ENCODE measurements at regions not wholly inside any gene's neighbourhood (a gene's known extent, or its start where the extent isn't known, plus 50 kb on each side); places are given as distances from the start of the nearest gene placed in this dataset.
A peak's percentile ranks its signal among the peaks of the same experiment; 100 is the strongest.

DNA sequence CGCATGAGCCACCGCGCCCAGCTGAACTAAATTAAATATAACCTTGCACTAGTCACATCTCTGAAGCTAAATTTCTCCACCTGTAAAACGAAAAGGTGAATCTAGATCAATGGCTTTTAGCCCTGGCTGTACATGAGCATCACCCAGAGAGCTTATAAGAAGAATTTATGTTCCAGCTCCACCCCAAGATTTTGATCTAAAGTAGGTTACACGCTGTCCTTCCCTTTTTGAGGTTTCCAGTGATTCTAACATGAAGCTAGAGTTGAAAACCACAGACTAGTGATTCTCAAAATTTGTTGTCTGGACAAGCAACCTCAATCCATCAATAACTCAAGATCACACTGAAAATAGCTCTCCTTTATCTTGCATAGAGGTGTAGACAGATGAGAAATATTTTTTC is 208.8 kb upstream of the CRIM1 start:
- DNase-seq (no peak), ATAC-seq (ENCODE audit: poor library complexity) (no peak)
- H3K36me3 Mint-ChIP-seq (ENCODE audit: low read depth) = no peaks in the 10 kb centered on the region
- TF ChIP-seq, protein P1, sequence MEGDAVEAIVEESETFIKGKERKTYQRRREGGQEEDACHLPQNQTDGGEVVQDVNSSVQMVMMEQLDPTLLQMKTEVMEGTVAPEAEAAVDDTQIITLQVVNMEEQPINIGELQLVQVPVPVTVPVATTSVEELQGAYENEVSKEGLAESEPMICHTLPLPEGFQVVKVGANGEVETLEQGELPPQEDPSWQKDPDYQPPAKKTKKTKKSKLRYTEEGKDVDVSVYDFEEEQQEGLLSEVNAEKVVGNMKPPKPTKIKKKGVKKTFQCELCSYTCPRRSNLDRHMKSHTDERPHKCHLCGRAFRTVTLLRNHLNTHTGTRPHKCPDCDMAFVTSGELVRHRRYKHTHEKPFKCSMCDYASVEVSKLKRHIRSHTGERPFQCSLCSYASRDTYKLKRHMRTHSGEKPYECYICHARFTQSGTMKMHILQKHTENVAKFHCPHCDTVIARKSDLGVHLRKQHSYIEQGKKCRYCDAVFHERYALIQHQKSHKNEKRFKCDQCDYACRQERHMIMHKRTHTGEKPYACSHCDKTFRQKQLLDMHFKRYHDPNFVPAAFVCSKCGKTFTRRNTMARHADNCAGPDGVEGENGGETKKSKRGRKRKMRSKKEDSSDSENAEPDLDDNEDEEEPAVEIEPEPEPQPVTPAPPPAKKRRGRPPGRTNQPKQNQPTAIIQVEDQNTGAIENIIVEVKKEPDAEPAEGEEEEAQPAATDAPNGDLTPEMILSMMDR (IDR thresholded peaks at IDR 0.05) = no peak
- intact Hi-C loops (cut with DNase I, micrococcal nuclease) = no loop called here
- no peaks in the 10 kb centered on the region for H3K36me3 ChIP-seq (ENCODE audit: insufficient read depth, low read length)
- H3K27me3 Mint-ChIP-seq = no peaks in the 10 kb centered on the region
- no peaks in the 10 kb centered on the region for H3K27me3 ChIP-seq (ENCODE audit: control insufficient read depth in 1 of 2, insufficient read depth in 2 of 2, low read length in 2 of 2)
- H3K9me3 Mint-ChIP-seq = no peaks in the 10 kb centered on the region
- H3K9me3 ChIP-seq (ENCODE audit: control insufficient read depth in 1 of 2, insufficient read depth in 1 of 2, low read length in 2 of 2) = no peaks in the 10 kb centered on the region
- H3K4me3 ChIP-seq (ENCODE audit: low read length) = no peak overlapping the region
- POLR2A ChIA-PET = no interaction called here
- H3K27ac ChIP-seq (ENCODE audit: low read depth in 1 of 2, low read length in 2 of 2) = no peak overlapping the region
- H3K4me1 Mint-ChIP-seq (ENCODE audit: low read depth) = no peaks in the 10 kb centered on the region
- no peak overlapping the region for H3K27ac Mint-ChIP-seq
- H3K4me3 Mint-ChIP-seq = no peak overlapping the region
- H3K4me1 ChIP-seq (ENCODE audit: insufficient read depth, low read length) = peaks cover 3% of the 10 kb centered on the region
- CTCF ChIA-PET = no interaction called here

DNA sequence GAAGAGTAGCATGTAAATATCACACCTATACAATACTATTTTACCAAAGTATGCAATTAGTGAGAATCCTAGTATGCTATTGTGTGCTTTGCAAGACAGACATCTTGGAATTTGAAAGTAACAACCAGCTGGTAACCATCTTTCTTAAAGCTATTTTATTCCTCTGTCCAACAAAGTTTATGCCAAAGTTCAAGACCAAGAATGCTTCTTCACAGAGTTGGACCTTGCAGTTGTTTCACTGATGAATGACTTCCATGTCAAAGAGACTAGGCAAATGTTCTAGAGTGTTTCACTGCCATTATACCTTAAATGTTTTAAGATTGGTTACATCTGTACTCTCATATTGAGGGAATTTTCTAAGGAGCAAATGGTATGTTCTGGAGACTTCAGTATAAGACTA is 215.2 kb upstream of the CRIM1 start:
- intact Hi-C loops (cut with DNase I, micrococcal nuclease) = no loop called here
- Histone ChIP-seq H3K4me3 (ENCODE audit: low read length) (no peak overlapping the region), H3K9me3 (ENCODE audit: control insufficient read depth in 1 of 2, insufficient read depth in 1 of 2, low read length in 2 of 2) (no peaks in the 10 kb centered on the region), H3K36me3 (ENCODE audit: insufficient read depth, low read length) (no peaks in the 10 kb centered on the region), H3K27ac (ENCODE audit: low read depth in 1 of 2, low read length in 2 of 2) (no peak overlapping the region), H3K4me1 (ENCODE audit: insufficient read depth, low read length) (no peaks in the 10 kb centered on the region), H3K27me3 (ENCODE audit: control insufficient read depth in 1 of 2, insufficient read depth in 2 of 2, low read length in 2 of 2) (no peaks in the 10 kb centered on the region)
- no peaks in the 10 kb centered on the region for H3K9me3 Mint-ChIP-seq
- DNase-seq (no peak), ATAC-seq (ENCODE audit: poor library complexity) (no peak)
- H3K27me3 Mint-ChIP-seq = no peaks in the 10 kb centered on the region
- H3K27ac Mint-ChIP-seq = no peak overlapping the region
- no peak overlapping the region for H3K4me3 Mint-ChIP-seq
- ChIA-PET CTCF (no interaction called here), POLR2A (no interaction called here)
- no peaks in the 10 kb centered on the region for H3K36me3 Mint-ChIP-seq (ENCODE audit: low read depth)
- H3K4me1 Mint-ChIP-seq (ENCODE audit: low read depth) = peaks cover 10% of the 10 kb centered on the region
- TF ChIP-seq, protein P1 (IDR thresholded peaks at IDR 0.05) = no peak

DNA sequence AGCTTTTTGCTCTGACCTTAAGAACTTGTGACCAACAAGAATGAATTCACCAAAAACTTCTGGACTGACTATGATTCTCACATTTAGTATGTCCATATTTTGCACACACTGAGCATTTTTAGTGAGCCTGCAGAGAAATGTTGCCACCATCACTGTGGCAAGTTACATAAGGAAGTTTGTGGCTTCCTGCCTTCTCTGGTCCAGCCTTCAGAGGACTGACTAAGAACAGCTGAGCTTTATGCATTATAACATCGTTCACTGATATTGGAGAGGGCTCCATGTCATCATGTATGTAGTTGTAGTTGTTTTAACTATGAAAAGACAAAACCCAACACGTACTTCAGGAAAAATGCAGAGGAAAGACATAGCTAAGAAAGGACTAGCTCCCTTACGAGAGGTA is 218.0 kb upstream of the CRIM1 start:
- TF ChIP-seq, protein P1 (IDR thresholded peaks at IDR 0.05) = no peak
- POLR2A ChIA-PET = no interaction called here
- no peaks in the 10 kb centered on the region for H3K9me3 ChIP-seq (ENCODE audit: control insufficient read depth in 1 of 2, insufficient read depth in 1 of 2, low read length in 2 of 2)

More for the DNA sequence above, 218.0 kb upstream of the CRIM1 start:
- Mint-ChIP-seq H3K27me3 (no peaks in the 10 kb centered on the region), H3K9me3 (no peaks in the 10 kb centered on the region), H3K36me3 (ENCODE audit: low read depth) (no peaks in the 10 kb centered on the region), H3K4me3 (no peak overlapping the region), H3K4me1 (ENCODE audit: low read depth) (peaks cover 10% of the 10 kb centered on the region), H3K27ac (no peak overlapping the region)
- H3K27ac ChIP-seq (ENCODE audit: low read depth in 1 of 2, low read length in 2 of 2) = no peak overlapping the region
- H3K36me3 ChIP-seq (ENCODE audit: insufficient read depth, low read length) = no peaks in the 10 kb centered on the region
- H3K4me3 ChIP-seq (ENCODE audit: low read length) = no peak overlapping the region
- CTCF ChIA-PET = no interaction called here
- H3K27me3 ChIP-seq (ENCODE audit: control insufficient read depth in 1 of 2, insufficient read depth in 2 of 2, low read length in 2 of 2) = no peaks in the 10 kb centered on the region
- ATAC-seq (ENCODE audit: poor library complexity) = no peak
- H3K4me1 ChIP-seq (ENCODE audit: insufficient read depth, low read length) = no peaks in the 10 kb centered on the region
- DNase-seq = peak in 1 of 14 experiments; percentile 34
- intact Hi-C loops (cut with DNase I, micrococcal nuclease) = no loop called here

All from CD4-positive, alpha-beta T cell (primary cell).